DMS 273 treated with DMSO at 0.1 percent for 48 hours (cell line): ENCODE measurements at regions not wholly inside any gene's neighbourhood (a gene's known extent, or its start where the extent isn't known, plus 50 kb on each side); places are given as distances from the start of the nearest gene placed in this dataset.
"Not testable (repeated sequence)": the region's sequence is repeated elsewhere in the genome, so short reads cannot be mapped to it uniquely, and the experiment has no call there.

Source experiments
- DNase-seq: peaks from one replicate; lab custom pipeline; 2025; lab: John Stamatoyannopoulos, UW

GRCh38 chr4:122973465-122973864, 51.1 kb upstream of the NUDT6 start:
- DNase-seq = no peak

GRCh38 chr4:122976111-122976510, 53.7 kb upstream of the NUDT6 start:
- DNase-seq = no peak

GRCh38 chr4:122977103-122977502, 54.7 kb upstream of the NUDT6 start:
- DNase-seq = no peak

- DNase-seq = no peak
These were observed 55.7 kb upstream of the NUDT6 start for GRCh38 chr4:122978109-122978508.

- DNase-seq = no peak
These were observed 56.4 kb upstream of the NUDT6 start for GRCh38 chr4:122978789-122979188.

GRCh38 chr4:122980860-122981259, 58.5 kb upstream of the NUDT6 start:
- no peak for DNase-seq

- no peak for DNase-seq
These were observed 66.3 kb upstream of the NUDT6 start for GRCh38 chr4:122988696-122989095.

GRCh38 chr4:122990891-122991290, 68.5 kb upstream of the NUDT6 start:
- DNase-seq = no peak

- DNase-seq = no peak
These were observed 69.7 kb upstream of the NUDT6 start for GRCh38 chr4:122992057-122992456.

- no peak for DNase-seq
These were observed 70.2 kb upstream of the NUDT6 start for GRCh38 chr4:122992641-122993040.

- DNase-seq = no peak
These were observed 74.0 kb upstream of the NUDT6 start for GRCh38 chr4:122996350-122996749.

GRCh38 chr4:122997463-122998101, 75.2 kb upstream of the NUDT6 start:
- DNase-seq = no peak

GRCh38 chr4:123004079-123004478, 81.7 kb upstream of the NUDT6 start:
- DNase-seq = not testable (repeated sequence)

GRCh38 chr4:123005126-123005525, 82.7 kb upstream of the NUDT6 start:
- not testable (repeated sequence) for DNase-seq

- DNase-seq = no peak
These were observed 85.3 kb upstream of the NUDT6 start for GRCh38 chr4:123007679-123008078.

GRCh38 chr4:123012416-123012815, 90.0 kb upstream of the NUDT6 start:
- DNase-seq = not testable (repeated sequence)

- DNase-seq = no peak
These were observed 91.6 kb upstream of the NUDT6 start for GRCh38 chr4:123014038-123014437.

GRCh38 chr4:123017078-123017477, 94.7 kb upstream of the NUDT6 start:
- DNase-seq = no peak

- peak; percentile 34 for DNase-seq
These were observed 95.4 kb upstream of the NUDT6 start for GRCh38 chr4:123017636-123018395.

GRCh38 chr4:123018396-123018775, 96.0 kb upstream of the NUDT6 start:
- DNase-seq = no peak

GRCh38 chr4:123020285-123020684, 97.9 kb upstream of the NUDT6 start:
- no peak for DNase-seq

- no peak for DNase-seq
These were observed 101.2 kb upstream of the NUDT6 start for GRCh38 chr4:123023647-123024046.

- DNase-seq = no peak
These were observed 102.3 kb upstream of the NUDT6 start for GRCh38 chr4:123024710-123025109.

- DNase-seq = no peak
These were observed 103.0 kb upstream of the NUDT6 start for GRCh38 chr4:123025398-123025797.
